ENCODE measurements at regions not wholly inside any gene's neighbourhood (a gene's known extent, or its start where the extent isn't known, plus 50 kb on each side); places are given as distances from the start of the nearest gene placed in this dataset.

GRCh38 chr3:79928687-79929408 lies 161.1 kb upstream of the ROBO1 start:
- no peak for TF ChIP-seq CTCF (IDR thresholded peaks at IDR 0.05)
- TF ChIP-seq POLR2A (IDR thresholded peaks at IDR 0.05): no peak

Measured in heart left ventricle (tissue), 13 donors.